Vagina (tissue), 2 donors: ENCODE measurements at regions not wholly inside any gene's neighbourhood (a gene's known extent, or its start where the extent isn't known, plus 50 kb on each side); places are given as distances from the start of the nearest gene placed in this dataset.

Experiments used
- DNase-seq, 2 donors: peaks; one replicate each; pipeline ENCODE4 v3.0.0-alpha.2; 2017; ENCODE audit errors: extremely low spot score in 2 of 2
- H3K27ac ChIP-seq: fragments of 200-600 bp; sonication (generic); one replicate; pipeline ENCODE4 v1.5.1; 2019
- H3K27me3 ChIP-seq: fragments of 200-600 bp; sonication (generic); one replicate; pipeline ENCODE4 v1.5.1; 2019
- H3K36me3 ChIP-seq, 2 donors: fragments of 200-600 bp; sonication (generic); one replicate each; pipeline ENCODE4 v1.5.1; 2017 to 2019
- H3K4me1 ChIP-seq: fragments of 200-600 bp; sonication (generic); one replicate; pipeline ENCODE4 v1.5.1; 2019
- H3K4me3 ChIP-seq, 2 donors: fragments of 200-600 bp; sonication (generic); 1 replicate in 1 of 2; 2 replicates in 1 of 2; pipeline ENCODE4 v1.5.1; 2016 to 2019
- H3K9me3 ChIP-seq: fragments of 200-600 bp; sonication (generic); one replicate; pipeline ENCODE4 v1.5.1; 2019
- POLR2A ChIP-seq, 2 donors: fragments of 450-650 bp; IDR thresholded peaks; one replicate each; pipeline ENCODE4 v1.6.1; 2017; ENCODE audit warnings: antibody characterized with exemption in 2 of 2, mild to moderate bottlenecking in 2 of 2, moderate library complexity in 2 of 2
- POLR2AphosphoS5 ChIP-seq, 2 donors: sonication (generic); formaldehyde crosslinking; IDR thresholded peaks; one replicate each; pipeline ENCODE4 v1.9.0; 2017; ENCODE audit warnings: antibody characterized with exemption in 2 of 2, mild to moderate bottlenecking in 2 of 2, low read depth in 1 of 2; ENCODE audit not compliant: insufficient read depth in 1 of 2
- intact Hi-C: fragments of 100-400 bp; cut with DNase I; formaldehyde crosslinking; loops from one replicate; pipeline ENCODE4 v1.15.1; 2023
- TF ChIP-seq, protein P1 (sequence below), 3 experiments: fragments of 450-650 bp in 2 of 3; fragments of 200-600 bp in 1 of 3; sonication (generic) in 1 of 3; IDR thresholded peaks; one replicate each; pipeline ENCODE4 v1.5.1; 2017 to 2019; ENCODE audit warnings: antibody characterized with exemption in 3 of 3, mild to moderate bottlenecking in 2 of 3, moderate library complexity in 2 of 3

DNA sequence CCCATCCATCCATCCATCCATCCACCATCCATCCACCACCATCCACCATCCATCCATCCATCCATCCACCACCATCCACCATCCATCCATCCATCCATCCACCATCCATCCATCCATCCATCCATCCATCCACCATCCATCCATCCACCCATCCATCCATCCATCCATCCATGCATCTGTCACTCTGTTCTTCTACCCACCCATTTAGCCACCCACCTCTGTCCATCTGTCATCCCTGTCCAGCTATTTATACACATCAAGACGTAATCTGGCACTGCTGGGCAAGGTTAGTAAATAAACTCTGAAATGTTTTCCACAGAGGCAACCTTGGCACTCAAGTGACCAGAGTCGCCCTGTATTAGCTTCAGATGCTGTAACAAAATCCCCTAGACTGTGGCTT is 120.9 kb downstream of the RTP5 start:
- intact Hi-C loops = no loop called here

DNA sequence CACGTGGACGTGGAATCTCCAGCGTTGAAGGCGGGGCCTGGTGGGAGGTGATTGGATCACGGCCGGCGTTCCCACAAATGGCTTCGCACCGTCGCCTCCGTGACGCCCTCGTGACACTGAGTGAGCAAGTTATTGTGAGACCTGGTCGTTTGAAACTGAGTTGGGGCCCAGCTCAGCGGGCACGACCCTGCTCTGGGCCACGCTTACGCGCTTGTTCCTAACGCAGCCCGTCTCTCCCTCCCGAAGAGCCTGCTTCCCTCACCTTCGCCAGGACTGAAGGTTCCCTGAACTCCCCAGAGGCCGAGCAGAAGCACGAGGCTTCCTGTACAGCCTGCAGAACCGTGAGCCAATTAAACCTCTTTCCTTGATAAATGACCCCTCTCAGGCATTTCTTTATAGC is 121.8 kb downstream of the RTP5 start:
- no peak overlapping the region for H3K27ac ChIP-seq
- intact Hi-C loops = no loop called here
- TF ChIP-seq POLR2AphosphoS5 (IDR thresholded peaks at IDR 0.05; ENCODE audit: insufficient read depth in 1 of 2, low read depth in 1 of 2) (no peak), POLR2A (IDR thresholded peaks at IDR 0.05) (no peak)
- TF ChIP-seq, protein P1, sequence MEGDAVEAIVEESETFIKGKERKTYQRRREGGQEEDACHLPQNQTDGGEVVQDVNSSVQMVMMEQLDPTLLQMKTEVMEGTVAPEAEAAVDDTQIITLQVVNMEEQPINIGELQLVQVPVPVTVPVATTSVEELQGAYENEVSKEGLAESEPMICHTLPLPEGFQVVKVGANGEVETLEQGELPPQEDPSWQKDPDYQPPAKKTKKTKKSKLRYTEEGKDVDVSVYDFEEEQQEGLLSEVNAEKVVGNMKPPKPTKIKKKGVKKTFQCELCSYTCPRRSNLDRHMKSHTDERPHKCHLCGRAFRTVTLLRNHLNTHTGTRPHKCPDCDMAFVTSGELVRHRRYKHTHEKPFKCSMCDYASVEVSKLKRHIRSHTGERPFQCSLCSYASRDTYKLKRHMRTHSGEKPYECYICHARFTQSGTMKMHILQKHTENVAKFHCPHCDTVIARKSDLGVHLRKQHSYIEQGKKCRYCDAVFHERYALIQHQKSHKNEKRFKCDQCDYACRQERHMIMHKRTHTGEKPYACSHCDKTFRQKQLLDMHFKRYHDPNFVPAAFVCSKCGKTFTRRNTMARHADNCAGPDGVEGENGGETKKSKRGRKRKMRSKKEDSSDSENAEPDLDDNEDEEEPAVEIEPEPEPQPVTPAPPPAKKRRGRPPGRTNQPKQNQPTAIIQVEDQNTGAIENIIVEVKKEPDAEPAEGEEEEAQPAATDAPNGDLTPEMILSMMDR (IDR thresholded peaks at IDR 0.05) = no peak
- no peaks in the 10 kb centered on the region for H3K4me1 ChIP-seq
- no peaks in the 10 kb centered on the region for H3K9me3 ChIP-seq
- no peak for DNase-seq
- H3K4me3 ChIP-seq = no peak overlapping the region
- H3K36me3 ChIP-seq = no peaks in the 10 kb centered on the region
- no peaks in the 10 kb centered on the region for H3K27me3 ChIP-seq

More for the DNA sequence above, 120.9 kb downstream of the RTP5 start:
- no peak for DNase-seq
- no peaks in the 10 kb centered on the region for H3K27me3 ChIP-seq
- no peak overlapping the region for H3K27ac ChIP-seq
- TF ChIP-seq POLR2AphosphoS5 (IDR thresholded peaks at IDR 0.05; ENCODE audit: insufficient read depth in 1 of 2, low read depth in 1 of 2) = no peak
- no peaks in the 10 kb centered on the region for H3K9me3 ChIP-seq
- H3K4me3 ChIP-seq = no peak overlapping the region
- no peaks in the 10 kb centered on the region for H3K36me3 ChIP-seq
- no peaks in the 10 kb centered on the region for H3K4me1 ChIP-seq

DNA sequence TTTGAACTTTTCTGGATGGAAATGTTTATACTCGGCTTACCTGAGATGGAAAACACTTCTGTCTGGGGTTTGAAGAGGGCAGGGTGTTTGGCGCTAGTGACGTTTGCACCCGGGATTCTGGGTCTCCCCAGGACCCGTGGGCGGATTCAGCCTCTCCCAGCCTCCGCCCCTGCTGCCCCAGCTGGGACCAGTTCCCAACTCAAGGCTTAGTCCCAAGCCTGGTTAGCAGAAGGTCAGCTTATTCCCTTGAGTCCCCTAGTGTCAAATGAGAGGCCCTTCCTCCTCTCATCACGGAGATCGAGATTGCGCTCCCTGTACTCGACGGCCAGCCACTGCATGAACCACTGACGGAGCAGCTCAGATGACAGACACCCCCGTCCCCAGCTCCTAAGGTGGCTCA is 123.2 kb downstream of the RTP5 start:
- Histone ChIP-seq H3K36me3 (no peaks in the 10 kb centered on the region), H3K27me3 (no peaks in the 10 kb centered on the region), H3K27ac (no peak overlapping the region), H3K9me3 (no peaks in the 10 kb centered on the region), H3K4me3 (no peak overlapping the region), H3K4me1 (no peaks in the 10 kb centered on the region)
- no peak for DNase-seq
- intact Hi-C loops = no loop called here
- TF ChIP-seq POLR2AphosphoS5 (IDR thresholded peaks at IDR 0.05; ENCODE audit: insufficient read depth in 1 of 2, low read depth in 1 of 2) = no peak
- TF ChIP-seq POLR2A (IDR thresholded peaks at IDR 0.05) = no peak
- TF ChIP-seq, protein P1 (IDR thresholded peaks at IDR 0.05) = no peak

DNA sequence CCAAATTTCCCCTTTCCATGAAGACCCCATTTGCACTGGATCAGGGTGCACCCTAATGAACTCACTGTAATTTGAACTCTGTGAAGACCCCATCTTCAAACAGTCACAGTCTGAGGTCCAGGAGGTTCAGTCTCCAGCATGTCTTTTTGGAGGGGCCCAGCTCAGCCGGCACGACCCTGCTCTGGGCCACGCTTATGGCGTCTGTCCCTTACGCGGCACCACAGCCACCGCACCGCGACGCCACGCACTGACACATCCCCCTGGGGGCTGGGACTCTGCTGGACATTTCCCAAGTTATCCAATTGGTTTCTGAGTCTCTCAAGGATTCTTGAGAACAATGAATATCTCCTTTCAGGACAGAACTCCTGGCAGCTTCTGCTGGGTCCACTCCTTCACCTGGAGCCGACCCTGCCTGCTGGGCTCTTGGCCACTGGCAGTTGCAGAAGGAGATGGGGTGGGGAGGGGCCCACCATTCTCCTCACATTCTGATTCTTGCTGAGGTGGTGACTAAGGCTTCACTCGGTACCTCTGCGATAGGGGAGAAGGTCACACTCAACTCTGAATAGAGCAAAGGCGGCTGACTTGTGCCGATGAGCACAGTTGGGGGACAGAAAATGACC is 124.0 kb downstream of the RTP5 start:
- no peaks in the 10 kb centered on the region for H3K9me3 ChIP-seq
- H3K36me3 ChIP-seq = no peaks in the 10 kb centered on the region
- no peak overlapping the region for H3K4me3 ChIP-seq
- H3K4me1 ChIP-seq = no peaks in the 10 kb centered on the region
- no peaks in the 10 kb centered on the region for H3K27me3 ChIP-seq
- intact Hi-C loops = no loop called here
- TF ChIP-seq POLR2AphosphoS5 (IDR thresholded peaks at IDR 0.05; ENCODE audit: insufficient read depth in 1 of 2, low read depth in 1 of 2) = no peak
- TF ChIP-seq, protein P1 (IDR thresholded peaks at IDR 0.05) = no peak
- TF ChIP-seq POLR2A (IDR thresholded peaks at IDR 0.05) = no peak
- DNase-seq = no peak
- H3K27ac ChIP-seq = no peak overlapping the region

DNA sequence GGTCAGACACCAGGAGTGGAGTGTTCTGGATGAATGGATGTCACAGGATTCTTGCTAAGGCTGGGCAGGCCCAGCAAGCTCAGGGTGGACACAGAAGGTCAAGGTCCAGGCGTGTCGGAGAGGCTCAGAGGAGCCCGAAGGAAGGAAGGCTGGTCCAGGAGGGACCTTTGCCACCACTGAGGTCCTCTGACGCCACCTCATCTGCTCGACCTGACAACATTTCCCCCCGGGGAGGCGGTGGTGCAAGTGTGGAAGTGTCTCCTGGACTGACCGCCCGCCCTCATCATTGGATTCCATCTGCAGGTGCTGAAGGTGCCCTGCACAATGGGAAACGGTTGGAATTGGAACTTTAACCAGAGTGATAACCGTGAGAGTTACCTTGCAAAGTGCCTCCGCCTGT is 124.6 kb downstream of the RTP5 start:
- TF ChIP-seq POLR2A (IDR thresholded peaks at IDR 0.05) (no peak), POLR2AphosphoS5 (IDR thresholded peaks at IDR 0.05; ENCODE audit: insufficient read depth in 1 of 2, low read depth in 1 of 2) (no peak)
- TF ChIP-seq, protein P1 (IDR thresholded peaks at IDR 0.05) = no peak

More for the DNA sequence above, 124.6 kb downstream of the RTP5 start:
- Histone ChIP-seq H3K27ac (no peak overlapping the region), H3K36me3 (no peaks in the 10 kb centered on the region), H3K9me3 (no peaks in the 10 kb centered on the region), H3K4me3 (no peak overlapping the region), H3K27me3 (no peaks in the 10 kb centered on the region), H3K4me1 (no peaks in the 10 kb centered on the region)
- no peak for DNase-seq
- intact Hi-C loops = no loop called here
